HepG2 (cell line): ENCODE measurements at regions not wholly inside any gene's neighbourhood (a gene's known extent, or its start where the extent isn't known, plus 50 kb on each side); places are given as distances from the start of the nearest gene placed in this dataset.

Source experiments
- ATAC-seq: fragments of 200-7000 bp; cut with Tn5 transposase; 3 replicates; pipeline ENCODE4 v1.9.1; 2020; ENCODE audit warnings: mild to moderate bottlenecking, moderate library complexity
- BruUV-seq: library from RNA; stranded (reverse); fragments of 400-500 nt; replicated peaks from 2 replicates; lab custom pipeline; 2021; lab: Mats Ljungman, UMichigan
- CTCF ChIA-PET: fragments of 300-600 bp; formaldehyde crosslinking; extraction: SDS; loops from one replicate; lab custom pipeline; 2021; ENCODE audit warnings: low total read pairs, inconsistent platforms, low intra/inter-chr PET ratio; lab: Yijun Ruan, JAX
- POLR2A ChIA-PET: fragments of 350-600 bp; sonication (Branson Sonifier 250); formaldehyde crosslinking; loops from one replicate; lab custom pipeline; 2020; ENCODE audit warnings: antibody characterized with exemption, inconsistent platforms; lab: Yijun Ruan, JAX
- DNase-seq: peaks from one replicate; pipeline ENCODE4 v3.0.0-alpha.2; 2015; ENCODE audit warnings: low spot score
- FAIRE-seq: peaks from 3 replicates; lab custom pipeline; 2011; peaks lifted over from hg19 to GRCh38; lab: Jason Lieb, UNC
- H2AFZ ChIP-seq: one replicate; pipeline ENCODE4 v1.6.1; 2011; ENCODE audit warnings: low read length, inconsistent platforms
- H3K27ac ChIP-seq: fragments of 300-600 bp; 3 replicates; pipeline ENCODE4 v1.8.0; 2011; ENCODE audit warnings: mixed run types, mild to moderate bottlenecking, mixed read lengths, low read length, inconsistent platforms; ENCODE audit not compliant: insufficient read depth; ENCODE audit errors: extremely low read length
- H3K27me3 ChIP-seq, 2 experiments: fragments of 200-600 bp in 1 of 2; 2 replicates in 1 of 2; 3 replicates in 1 of 2; pipeline versions ENCODE4 v1.6.0 to v1.8.0; 2011; ENCODE audit warnings: low read length in 2 of 2, mild to moderate bottlenecking in 2 of 2, moderate library complexity in 2 of 2, inconsistent platforms in 1 of 2; ENCODE audit not compliant: insufficient read depth in 2 of 2, control insufficient read depth in 1 of 2
- H3K36me3 ChIP-seq, 2 experiments: fragments of 200-600 bp in 1 of 2; replicated peaks in 1 of 2; 2 replicates in 1 of 2; 3 replicates in 1 of 2; pipeline versions ENCODE4 v1.5.1 to v1.8.0; 2011; ENCODE audit warnings: low read length in 2 of 2, inconsistent platforms in 1 of 2; ENCODE audit not compliant: insufficient read depth in 2 of 2, control insufficient read depth in 1 of 2
- H3K4me1 ChIP-seq: 2 replicates; pipeline ENCODE4 v1.5.1; 2012; ENCODE audit warnings: low read length, inconsistent platforms; ENCODE audit not compliant: insufficient read depth
- H3K4me2 ChIP-seq: 2 replicates; pipeline ENCODE4 v1.6.0; 2011; ENCODE audit warnings: low read depth, low read length, inconsistent platforms
- H3K4me3 ChIP-seq, 3 experiments: fragments of 200-600 bp in 1 of 3; sonication (generic), shearing (Covaris generic) in 1 of 3; replicated peaks in 1 of 3; 2 replicates each; pipeline ENCODE4 v1.5.1; 2011 to 2016; ENCODE audit warnings: low read length in 3 of 3, inconsistent platforms in 2 of 3, low read depth in 2 of 3, mild to moderate bottlenecking in 2 of 3, control low read depth in 1 of 3, mixed read lengths in 1 of 3; ENCODE audit not compliant: insufficient read depth in 1 of 3
- H3K79me2 ChIP-seq: one replicate; pipeline ENCODE4 v1.6.1; 2011; ENCODE audit warnings: low read length, inconsistent platforms; ENCODE audit not compliant: insufficient read depth
- H3K9ac ChIP-seq: 2 replicates; pipeline ENCODE4 v1.6.0; 2011; ENCODE audit warnings: mild to moderate bottlenecking, low read depth, low read length, inconsistent platforms; ENCODE audit not compliant: insufficient read depth
- H3K9me3 ChIP-seq: 2 replicates; pipeline ENCODE4 v1.5.1; 2012; ENCODE audit warnings: mild to moderate bottlenecking, low read length
- H4K20me1 ChIP-seq: 2 replicates; pipeline ENCODE4 v1.6.0; 2011; ENCODE audit warnings: inconsistent platforms, mild to moderate bottlenecking, low read length, moderate library complexity; ENCODE audit not compliant: insufficient read depth
- ATAD3A ChIP-seq: sonication (generic); formaldehyde crosslinking; IDR thresholded peaks from 2 replicates; pipeline ENCODE4 v1.4.0; 2020; ENCODE audit warnings: missing genetic modification reagents
- DR1 ChIP-seq: sonication (generic); formaldehyde crosslinking; IDR thresholded peaks from 2 replicates; pipeline ENCODE4 v1.8.0; 2021; ENCODE audit warnings: mild to moderate bottlenecking, missing genetic modification reagents, inconsistent platforms
- ELK4 ChIP-seq: sonication (generic); formaldehyde crosslinking; IDR thresholded peaks from 2 replicates; pipeline ENCODE4 v1.9.0; 2021; ENCODE audit warnings: missing genetic modification reagents, borderline replicate concordance
- GPN1 ChIP-seq: sonication (generic); formaldehyde crosslinking; IDR thresholded peaks from 2 replicates; pipeline ENCODE4 v1.5.1; 2020; ENCODE audit warnings: missing genetic modification reagents, borderline replicate concordance
- HMGXB4 ChIP-seq, 2 experiments: sonication (generic) in 1 of 2; formaldehyde crosslinking in 1 of 2; IDR thresholded peaks; 2 replicates each; pipeline versions ENCODE4 v1.4.0 to v1.6.1; 2018 to 2020; ENCODE audit warnings: missing genetic modification reagents in 2 of 2, borderline replicate concordance in 1 of 2, low read depth in 1 of 2, mild to moderate bottlenecking in 1 of 2, missing biosample characterization in 1 of 2
- HNF4G ChIP-seq, 2 experiments: sonication (generic) in 1 of 2; formaldehyde crosslinking in 1 of 2; IDR thresholded peaks; 2 replicates each; pipeline versions ENCODE4 v1.4.0 to v1.6.1; 2011 to 2020; ENCODE audit warnings: borderline replicate concordance in 2 of 2, low read depth in 2 of 2, mild to moderate bottlenecking in 2 of 2, low read length in 1 of 2, missing genetic modification reagents in 1 of 2, moderate library complexity in 1 of 2
- NRL ChIP-seq: sonication (generic); formaldehyde crosslinking; IDR thresholded peaks from 2 replicates; pipeline ENCODE4 v1.5.0; 2020; ENCODE audit warnings: missing genetic modification reagents, mild to moderate bottlenecking, moderate library complexity, borderline replicate concordance
- PRPF4 ChIP-seq: fragments of 200-400 bp; formaldehyde crosslinking; IDR thresholded peaks from 2 replicates; pipeline ENCODE4 v1.6.1; 2016; ENCODE audit warnings: low read length, low read depth; ENCODE audit not compliant: poor library complexity, severe bottlenecking
- SAP130 ChIP-seq: IDR thresholded peaks from 2 replicates; pipeline ENCODE4 v1.6.1; 2016; ENCODE audit warnings: low read depth
- SMARCC2 ChIP-seq: fragments of 450-650 bp; IDR thresholded peaks from 2 replicates; pipeline ENCODE4 v1.6.1; 2017; ENCODE audit warnings: antibody characterized with exemption, mild to moderate bottlenecking
- SNAI1 ChIP-seq: sonication (generic); formaldehyde crosslinking; IDR thresholded peaks from 2 replicates; pipeline ENCODE4 v1.5.0; 2020; ENCODE audit warnings: mild to moderate bottlenecking, missing genetic modification reagents, borderline replicate concordance
- XBP1 ChIP-seq: sonication (generic); formaldehyde crosslinking; IDR thresholded peaks from 2 replicates; pipeline ENCODE4 v1.5.0; 2020; ENCODE audit warnings: missing genetic modification reagents
- ZBTB7A ChIP-seq: sonication (generic); formaldehyde crosslinking; IDR thresholded peaks from 2 replicates; pipeline ENCODE4 v1.8.0; 2022; ENCODE audit warnings: mild to moderate bottlenecking, missing genetic modification reagents
- ZKSCAN5 ChIP-seq: sonication (generic); formaldehyde crosslinking; IDR thresholded peaks from 2 replicates; pipeline ENCODE4 v1.5.1; 2020; ENCODE audit warnings: mild to moderate bottlenecking, missing genetic modification reagents
- ZNF713 ChIP-seq: sonication (generic); formaldehyde crosslinking; IDR thresholded peaks from 2 replicates; pipeline ENCODE4 v1.4.0; 2020; ENCODE audit warnings: mild to moderate bottlenecking, missing genetic modification reagents
- WGBS: methylation state at CpG from one replicate; pipeline ENCODE4 v1.1.6; 2017; ENCODE audit warnings: low lambda C conversion rate; 5-methylcytosine and 5-hydroxymethylcytosine counted together
- in situ Hi-C: cut with HindIII; loops from 2 replicates; pipeline ENCODE4 v1.10.0; 2017; ENCODE audit warnings: low pct_unique_long_range_greater_than_20kb; ENCODE audit not compliant: extremely low pct_ligation_motif_present
- intact Hi-C: fragments of 100-400 bp; cut with micrococcal nuclease; formaldehyde crosslinking; loops from one replicate; pipeline ENCODE4 v1.10.0; 2022; ENCODE audit not compliant: unreplicated experiment

- Histone ChIP-seq H3K9ac (no peak overlapping the region), H3K27ac (no peak overlapping the region), H3K9me3 (no peaks in the 10 kb centered on the region; the same call in none of the 2 replicates), H4K20me1 (no peaks in the 10 kb centered on the region), H2AFZ (no peak overlapping the region)
- WGBS = no CpG with 5 or more reads among the region's 1 CpG
- intact Hi-C loops = no loop called here
- FAIRE-seq (no peak), ATAC-seq (no peak)
- no TSS peak for BruUV-seq
- TF ChIP-seq ZNF713 (CRISPR knock-in tag) (no peak), HMGXB4 (CRISPR knock-in tag; IDR thresholded peaks at IDR 0.05; ENCODE audit: borderline replicate concordance in 1 of 2, low read depth in 1 of 2) (no peak), ZKSCAN5 (CRISPR knock-in tag) (no peak), ZBTB7A (CRISPR knock-in tag) (no peak)
- TF ChIP-seq, all 625 proteins: peak for 0
- Histone ChIP-seq H3K79me2 (no peaks in the 10 kb centered on the region), H3K4me2 (no peak overlapping the region), H3K4me1 (no peaks in the 10 kb centered on the region), H3K27me3 (no peaks in the 10 kb centered on the region), H3K36me3 (no peaks in the 10 kb centered on the region), H3K4me3 (no peak overlapping the region)
- in situ Hi-C loops = no loop called here
- ChIA-PET CTCF (no interaction called here), POLR2A (no interaction called here)
- DNase-seq = no peak
Observed at GRCh38 chrY:16051908-16052643, 1527.7 kb downstream of the NLGN4Y start.

GRCh38 chrY:16060141-16060540 lies 1535.8 kb downstream of the NLGN4Y start:
- Histone ChIP-seq H3K27me3 (no peaks in the 10 kb centered on the region), H3K27ac (no peak overlapping the region), H3K79me2 (no peaks in the 10 kb centered on the region), H3K4me2 (no peak overlapping the region), H3K9me3 (no peaks in the 10 kb centered on the region), H2AFZ (no peak overlapping the region), H3K4me3 (no peak overlapping the region), H3K4me1 (no peaks in the 10 kb centered on the region), H3K9ac (no peak overlapping the region), H4K20me1 (no peaks in the 10 kb centered on the region), H3K36me3 (no peaks in the 10 kb centered on the region)
- no peak for FAIRE-seq
- in situ Hi-C loops (no loop called here), intact Hi-C loops (no loop called here)
- BruUV-seq = no TSS peak
- 43% methylated on average over 1 of the region's 1 CpG for WGBS
- CTCF ChIA-PET = no interaction called here
- POLR2A ChIA-PET = no interaction called here
- ATAC-seq = no peak
- no peak for DNase-seq
- no peak for TF ChIP-seq DR1 (CRISPR knock-in tag)
- no peak for TF ChIP-seq NRL
- TF ChIP-seq SMARCC2 = no peak
- no peak for TF ChIP-seq SNAI1 (CRISPR knock-in tag)
- TF ChIP-seq SAP130 (CRISPR knock-in tag) = no peak
- no peak for TF ChIP-seq GPN1 (CRISPR knock-in tag)
- TF ChIP-seq XBP1 = no peak
- no peak for TF ChIP-seq ATAD3A (CRISPR knock-in tag)
- TF ChIP-seq HNF4G (IDR thresholded peaks at IDR 0.05; ENCODE audit: borderline replicate concordance, low read depth, low read length) = no peak
- no peak for TF ChIP-seq HNF4G (CRISPR knock-in tag; IDR thresholded peaks at IDR 0.05; ENCODE audit: borderline replicate concordance, low read depth)
- TF ChIP-seq ELK4 (CRISPR knock-in tag) = no peak
- TF ChIP-seq PRPF4 = no peak
